ENCODE measurements at regions not wholly inside any gene's neighbourhood (a gene's known extent, or its start where the extent isn't known, plus 50 kb on each side); places are given as distances from the start of the nearest gene placed in this dataset.

DNA sequence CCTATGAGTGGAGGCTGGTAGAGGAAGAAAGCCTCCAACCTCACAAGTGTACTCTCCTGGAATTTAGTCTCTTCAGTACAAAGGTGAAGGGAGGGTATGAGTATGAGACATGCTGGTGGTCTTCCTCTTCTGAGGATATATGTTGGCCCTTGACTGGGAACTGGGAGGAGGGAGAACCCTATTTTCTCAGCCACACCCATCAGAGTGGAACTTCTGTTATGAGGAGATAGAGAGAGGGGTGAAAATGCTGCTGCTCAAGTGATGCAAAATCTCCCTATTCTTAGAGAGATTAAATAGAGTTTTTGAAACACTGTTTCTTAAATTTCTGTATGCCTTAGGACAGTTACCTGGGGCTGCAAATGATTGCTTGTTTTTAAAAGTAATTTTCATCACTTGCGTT, 203.4 kb upstream of the PRR16 start:
- CTCF ChIA-PET = no interaction called here
- Histone ChIP-seq H3K4me1 (ENCODE audit: control insufficient read depth, insufficient read depth, low read length) (no peaks in the 10 kb centered on the region), H3K36me3 (ENCODE audit: control insufficient read depth in 2 of 2, insufficient read depth in 1 of 2, low read length in 2 of 2) (no peaks in the 10 kb centered on the region), H3K4me3 (ENCODE audit: low read depth, low read length) (no peak overlapping the region), H3K27ac (ENCODE audit: extremely low read depth, low read depth, low read length) (no peak overlapping the region), H3K9me3 (ENCODE audit: control insufficient read depth, insufficient read depth, low read depth, low read length) (no peaks in the 10 kb centered on the region)
- POLR2A ChIA-PET = no interaction called here
- no peak for TF ChIP-seq ZBTB8A (tag by site-specific recombination; IDR thresholded peaks at IDR 0.05)
- no peak for TF ChIP-seq ZNF157 (tag by site-specific recombination; IDR thresholded peaks at IDR 0.05)
- TF ChIP-seq ZNF521 (tag by site-specific recombination; IDR thresholded peaks at IDR 0.05) = no peak
- no peak for TF ChIP-seq ZNF169 (tag by site-specific recombination; IDR thresholded peaks at IDR 0.05)
- TF ChIP-seq ZIC2 (tag by site-specific recombination; IDR thresholded peaks at IDR 0.05) = no peak
- TF ChIP-seq, protein P1, sequence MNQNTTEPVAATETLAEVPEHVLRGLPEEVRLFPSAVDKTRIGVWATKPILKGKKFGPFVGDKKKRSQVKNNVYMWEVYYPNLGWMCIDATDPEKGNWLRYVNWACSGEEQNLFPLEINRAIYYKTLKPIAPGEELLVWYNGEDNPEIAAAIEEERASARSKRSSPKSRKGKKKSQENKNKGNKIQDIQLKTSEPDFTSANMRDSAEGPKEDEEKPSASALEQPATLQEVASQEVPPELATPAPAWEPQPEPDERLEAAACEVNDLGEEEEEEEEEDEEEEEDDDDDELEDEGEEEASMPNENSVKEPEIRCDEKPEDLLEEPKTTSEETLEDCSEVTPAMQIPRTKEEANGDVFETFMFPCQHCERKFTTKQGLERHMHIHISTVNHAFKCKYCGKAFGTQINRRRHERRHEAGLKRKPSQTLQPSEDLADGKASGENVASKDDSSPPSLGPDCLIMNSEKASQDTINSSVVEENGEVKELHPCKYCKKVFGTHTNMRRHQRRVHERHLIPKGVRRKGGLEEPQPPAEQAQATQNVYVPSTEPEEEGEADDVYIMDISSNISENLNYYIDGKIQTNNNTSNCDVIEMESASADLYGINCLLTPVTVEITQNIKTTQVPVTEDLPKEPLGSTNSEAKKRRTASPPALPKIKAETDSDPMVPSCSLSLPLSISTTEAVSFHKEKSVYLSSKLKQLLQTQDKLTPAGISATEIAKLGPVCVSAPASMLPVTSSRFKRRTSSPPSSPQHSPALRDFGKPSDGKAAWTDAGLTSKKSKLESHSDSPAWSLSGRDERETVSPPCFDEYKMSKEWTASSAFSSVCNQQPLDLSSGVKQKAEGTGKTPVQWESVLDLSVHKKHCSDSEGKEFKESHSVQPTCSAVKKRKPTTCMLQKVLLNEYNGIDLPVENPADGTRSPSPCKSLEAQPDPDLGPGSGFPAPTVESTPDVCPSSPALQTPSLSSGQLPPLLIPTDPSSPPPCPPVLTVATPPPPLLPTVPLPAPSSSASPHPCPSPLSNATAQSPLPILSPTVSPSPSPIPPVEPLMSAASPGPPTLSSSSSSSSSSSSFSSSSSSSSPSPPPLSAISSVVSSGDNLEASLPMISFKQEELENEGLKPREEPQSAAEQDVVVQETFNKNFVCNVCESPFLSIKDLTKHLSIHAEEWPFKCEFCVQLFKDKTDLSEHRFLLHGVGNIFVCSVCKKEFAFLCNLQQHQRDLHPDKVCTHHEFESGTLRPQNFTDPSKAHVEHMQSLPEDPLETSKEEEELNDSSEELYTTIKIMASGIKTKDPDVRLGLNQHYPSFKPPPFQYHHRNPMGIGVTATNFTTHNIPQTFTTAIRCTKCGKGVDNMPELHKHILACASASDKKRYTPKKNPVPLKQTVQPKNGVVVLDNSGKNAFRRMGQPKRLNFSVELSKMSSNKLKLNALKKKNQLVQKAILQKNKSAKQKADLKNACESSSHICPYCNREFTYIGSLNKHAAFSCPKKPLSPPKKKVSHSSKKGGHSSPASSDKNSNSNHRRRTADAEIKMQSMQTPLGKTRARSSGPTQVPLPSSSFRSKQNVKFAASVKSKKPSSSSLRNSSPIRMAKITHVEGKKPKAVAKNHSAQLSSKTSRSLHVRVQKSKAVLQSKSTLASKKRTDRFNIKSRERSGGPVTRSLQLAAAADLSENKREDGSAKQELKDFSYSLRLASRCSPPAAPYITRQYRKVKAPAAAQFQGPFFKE (tag by site-specific recombination; IDR thresholded peaks at IDR 0.05; ENCODE audit: borderline replicate concordance) = no peak

DNA sequence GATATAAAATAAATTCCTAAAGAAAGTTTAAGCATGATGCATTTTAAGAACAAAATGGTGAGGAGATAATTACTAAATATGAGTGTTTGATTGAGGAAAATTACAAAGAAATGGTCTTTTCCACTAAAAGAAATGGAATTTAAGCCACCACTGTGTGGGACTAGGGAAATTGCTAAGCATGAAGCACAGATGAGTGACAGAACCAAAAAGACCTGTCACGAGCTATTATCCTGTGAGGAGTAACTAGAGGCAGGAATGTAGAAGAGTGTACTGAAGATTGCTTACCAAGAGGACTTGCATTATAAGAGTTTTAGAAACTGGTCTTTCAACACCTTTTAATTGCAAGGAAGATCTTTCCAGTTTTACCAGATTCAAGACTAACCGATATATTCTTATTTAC, 193.6 kb upstream of the PRR16 start:
- POLR2A ChIA-PET = no interaction called here
- no peak for TF ChIP-seq ZNF292 (tag by site-specific recombination; IDR thresholded peaks at IDR 0.05; ENCODE audit: borderline replicate concordance, low read depth)
- TF ChIP-seq ZNF214 (tag by site-specific recombination; IDR thresholded peaks at IDR 0.05; ENCODE audit: borderline replicate concordance) = no peak
- TF ChIP-seq ZNF600 (tag by site-specific recombination; IDR thresholded peaks at IDR 0.05) = no peak
- TF ChIP-seq, protein P2, sequence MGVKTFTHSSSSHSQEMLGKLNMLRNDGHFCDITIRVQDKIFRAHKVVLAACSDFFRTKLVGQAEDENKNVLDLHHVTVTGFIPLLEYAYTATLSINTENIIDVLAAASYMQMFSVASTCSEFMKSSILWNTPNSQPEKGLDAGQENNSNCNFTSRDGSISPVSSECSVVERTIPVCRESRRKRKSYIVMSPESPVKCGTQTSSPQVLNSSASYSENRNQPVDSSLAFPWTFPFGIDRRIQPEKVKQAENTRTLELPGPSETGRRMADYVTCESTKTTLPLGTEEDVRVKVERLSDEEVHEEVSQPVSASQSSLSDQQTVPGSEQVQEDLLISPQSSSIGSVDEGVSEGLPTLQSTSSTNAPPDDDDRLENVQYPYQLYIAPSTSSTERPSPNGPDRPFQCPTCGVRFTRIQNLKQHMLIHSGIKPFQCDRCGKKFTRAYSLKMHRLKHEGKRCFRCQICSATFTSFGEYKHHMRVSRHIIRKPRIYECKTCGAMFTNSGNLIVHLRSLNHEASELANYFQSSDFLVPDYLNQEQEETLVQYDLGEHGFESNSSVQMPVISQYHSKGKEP (tag by site-specific recombination; IDR thresholded peaks at IDR 0.05) = no peak
- TF ChIP-seq, protein P3, sequence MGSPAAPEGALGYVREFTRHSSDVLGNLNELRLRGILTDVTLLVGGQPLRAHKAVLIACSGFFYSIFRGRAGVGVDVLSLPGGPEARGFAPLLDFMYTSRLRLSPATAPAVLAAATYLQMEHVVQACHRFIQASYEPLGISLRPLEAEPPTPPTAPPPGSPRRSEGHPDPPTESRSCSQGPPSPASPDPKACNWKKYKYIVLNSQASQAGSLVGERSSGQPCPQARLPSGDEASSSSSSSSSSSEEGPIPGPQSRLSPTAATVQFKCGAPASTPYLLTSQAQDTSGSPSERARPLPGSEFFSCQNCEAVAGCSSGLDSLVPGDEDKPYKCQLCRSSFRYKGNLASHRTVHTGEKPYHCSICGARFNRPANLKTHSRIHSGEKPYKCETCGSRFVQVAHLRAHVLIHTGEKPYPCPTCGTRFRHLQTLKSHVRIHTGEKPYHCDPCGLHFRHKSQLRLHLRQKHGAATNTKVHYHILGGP (tag by site-specific recombination; IDR thresholded peaks at IDR 0.05) = no peak
- no peak for TF ChIP-seq ZBTB7A (tag by site-specific recombination; IDR thresholded peaks at IDR 0.05; ENCODE audit: low read depth)
- TF ChIP-seq ZNF16 (tag by site-specific recombination; IDR thresholded peaks at IDR 0.05; ENCODE audit: low read depth) = no peak
- TF ChIP-seq ZNF132 (tag by site-specific recombination; IDR thresholded peaks at IDR 0.05; ENCODE audit: borderline replicate concordance) = no peak
- TF ChIP-seq ZFHX2 (tag by site-specific recombination; conservative IDR thresholded peaks at IDR 0.05) = no peak
- no peak for TF ChIP-seq ZXDB (tag by site-specific recombination; IDR thresholded peaks at IDR 0.05)
- CTCF ChIA-PET = interaction anchor here (0.7 kb wide), 1 partner anchor 135 kb away, joined by 3 read pairs; no protein-coding TSS in a partner anchor
- no peaks in the 10 kb centered on the region for H3K36me3 ChIP-seq (ENCODE audit: control insufficient read depth in 2 of 2, insufficient read depth in 1 of 2, low read length in 2 of 2)
- H3K4me1 ChIP-seq (ENCODE audit: control insufficient read depth, insufficient read depth, low read length) = no peaks in the 10 kb centered on the region
- H3K4me3 ChIP-seq (ENCODE audit: low read depth, low read length) = no peak overlapping the region
- H3K9me3 ChIP-seq (ENCODE audit: control insufficient read depth, insufficient read depth, low read depth, low read length) = no peaks in the 10 kb centered on the region
- H3K27ac ChIP-seq (ENCODE audit: extremely low read depth, low read depth, low read length) = no peak overlapping the region

All from HEK293 (cell line).